GM23338 (cell line): ENCODE measurements at regions not wholly inside any gene's neighbourhood (a gene's known extent, or its start where the extent isn't known, plus 50 kb on each side); places are given as distances from the start of the nearest gene placed in this dataset.

Source experiments
- ATAC-seq: fragments of 200-7000 bp; cut with Tn5 transposase; 3 replicates; pipeline ENCODE4 v1.9.1; 2020
- DNase-seq: peaks from one replicate; pipeline ENCODE4 v3.0.0-alpha.2; 2015; ENCODE audit warnings: low spot score
- H2AFZ ChIP-seq: fragments of 200-600 bp; sonication (generic); 2 replicates; pipeline ENCODE4 v1.8.0; 2016; ENCODE audit warnings: antibody characterized with exemption, mild to moderate bottlenecking, moderate library complexity
- H3F3A ChIP-seq: fragments of 200-600 bp; sonication (generic); replicated peaks from 2 replicates; pipeline ENCODE4 v1.8.0; 2017; ENCODE audit warnings: antibody characterized with exemption, mixed run types, low read depth
- H3K27ac ChIP-seq: fragments of 200-600 bp; sonication (generic); 2 replicates; pipeline ENCODE4 v1.6.1; 2016; ENCODE audit warnings: low read depth
- H3K27me3 ChIP-seq: fragments of 200-600 bp; sonication (generic); 2 replicates; pipeline ENCODE4 v1.8.0; 2016; ENCODE audit warnings: mild to moderate bottlenecking, mixed run types, moderate library complexity; ENCODE audit not compliant: insufficient read depth
- H3K36me3 ChIP-seq: fragments of 200-600 bp; sonication (generic); 2 replicates; pipeline ENCODE4 v1.8.0; 2016; ENCODE audit warnings: mild to moderate bottlenecking; ENCODE audit not compliant: insufficient read depth
- H3K4me1 ChIP-seq: fragments of 200-600 bp; sonication (generic); 2 replicates; pipeline ENCODE4 v1.8.0; 2016; ENCODE audit warnings: mild to moderate bottlenecking, moderate library complexity; ENCODE audit not compliant: insufficient read depth
- H3K4me2 ChIP-seq: fragments of 200-600 bp; sonication (generic); 2 replicates; pipeline ENCODE4 v1.7.1; 2017; ENCODE audit warnings: mixed run types
- H3K4me3 ChIP-seq: fragments of 200-600 bp; sonication (generic); 2 replicates; pipeline ENCODE4 v1.6.1; 2016; ENCODE audit warnings: mixed run types
- H3K79me2 ChIP-seq: fragments of 200-600 bp; sonication (generic); replicated peaks from 2 replicates; pipeline ENCODE4 v1.8.0; 2017; ENCODE audit warnings: mild to moderate bottlenecking; ENCODE audit not compliant: insufficient read depth
- H3K9me2 ChIP-seq: fragments of 200-600 bp; sonication (generic); 2 replicates; pipeline ENCODE4 v1.8.0; 2017; ENCODE audit not compliant: insufficient read depth
- H4K20me1 ChIP-seq: fragments of 200-600 bp; sonication (generic); replicated peaks from 2 replicates; pipeline ENCODE4 v1.8.0; 2017; ENCODE audit warnings: mild to moderate bottlenecking; ENCODE audit not compliant: insufficient read depth
- H3K27ac Mint-ChIP-seq: 2 replicates; pipeline ENCODE4 v1.8.0; 2020; ENCODE audit warnings: inconsistent platforms, mild to moderate bottlenecking, moderate library complexity, mixed read lengths
- H3K27me3 Mint-ChIP-seq: 3 replicates; pipeline ENCODE4 v1.8.0; 2022; ENCODE audit warnings: low read depth, mild to moderate bottlenecking, moderate library complexity, mixed read lengths, inconsistent platforms; ENCODE audit not compliant: insufficient read depth, poor library complexity
- H3K36me3 Mint-ChIP-seq: 3 replicates; pipeline ENCODE4 v1.8.0; 2021; ENCODE audit warnings: low read depth, mild to moderate bottlenecking, inconsistent platforms, moderate library complexity, mixed read lengths
- H3K4me1 Mint-ChIP-seq: 3 replicates; pipeline ENCODE4 v1.8.0; 2020; ENCODE audit warnings: mild to moderate bottlenecking, inconsistent platforms, mixed read lengths
- H3K4me3 Mint-ChIP-seq: 3 replicates; pipeline ENCODE4 v1.8.0; 2021; ENCODE audit warnings: moderate library complexity, mild to moderate bottlenecking, inconsistent platforms, mixed read lengths
- H3K9me3 Mint-ChIP-seq: 3 replicates; pipeline ENCODE4 v1.8.0; 2020; ENCODE audit warnings: moderate library complexity, mild to moderate bottlenecking, inconsistent platforms, mixed read lengths
- CTCF ChIP-seq, 2 experiments: fragments of 200-600 bp in 1 of 2; sonication (generic) in 1 of 2; conservative IDR thresholded peaks; 2 replicates each; pipeline versions ENCODE4 v1.5.1 to v1.6.1; 2016 to 2017; ENCODE audit warnings: antibody characterized with exemption in 2 of 2, low read depth in 2 of 2, mild to moderate bottlenecking in 2 of 2, moderate library complexity in 1 of 2
- ETS1 ChIP-seq: IDR thresholded peaks from 2 replicates; pipeline ENCODE4 v1.6.1; 2016; ENCODE audit warnings: antibody characterized with exemption
- EZH2 ChIP-seq: fragments of 200-600 bp; sonication (generic); IDR thresholded peaks from one replicate; pipeline ENCODE4 v1.8.0; 2017; ENCODE audit warnings: antibody characterized with exemption, mild to moderate bottlenecking, low read depth; ENCODE audit not compliant: unreplicated experiment
- EZH2phosphoT487 ChIP-seq: fragments of 200-600 bp; sonication (generic); IDR thresholded peaks from one replicate; pipeline ENCODE4 v1.8.1; 2018; ENCODE audit warnings: antibody characterized with exemption; ENCODE audit not compliant: unreplicated experiment
- JUNB ChIP-seq: IDR thresholded peaks from one replicate; pipeline ENCODE4 v1.6.1; 2016; ENCODE audit warnings: antibody characterized with exemption; ENCODE audit not compliant: unreplicated experiment
- REST ChIP-seq: IDR thresholded peaks from one replicate; pipeline ENCODE4 v1.6.1; 2018; ENCODE audit warnings: antibody characterized with exemption; ENCODE audit not compliant: unreplicated experiment
- STAT1 ChIP-seq: IDR thresholded peaks from one replicate; pipeline ENCODE4 v1.6.1; 2016; ENCODE audit warnings: antibody characterized with exemption; ENCODE audit not compliant: unreplicated experiment
- ZNF114 ChIP-seq: fragments of 250-450 bp; sonication (Bioruptor Pico); IDR thresholded peaks from 2 replicates; pipeline ENCODE4 v1.5.0; 2020; ENCODE audit warnings: mild to moderate bottlenecking, moderate library complexity
- ZNF331 ChIP-seq: fragments of 250-450 bp; sonication (Bioruptor Pico); IDR thresholded peaks from 2 replicates; pipeline ENCODE4 v1.5.0; 2020; ENCODE audit warnings: low read depth, mild to moderate bottlenecking, moderate library complexity

GRCh38 chr15:93231994-93232393 is 143.0 kb upstream of the RGMA start:
- no peak overlapping the region for H3K4me2 ChIP-seq
- H3K27me3 ChIP-seq, result no peaks in the 10 kb centered on the region
- no peaks in the 10 kb centered on the region for H4K20me1 ChIP-seq
- no peaks in the 10 kb centered on the region for H3K9me2 ChIP-seq
- peaks cover 10% of the 10 kb centered on the region; the same call in 1 of the 3 replicates for H3K9me3 Mint-ChIP-seq
- peak overlapping the region; percentile 47; the same call in 1 of the 2 replicates for H2AFZ ChIP-seq
- ATAC-seq (no peak), DNase-seq (no peak)
- no peak overlapping the region for H3K4me3 Mint-ChIP-seq
- no peak for TF ChIP-seq ZNF331 (CRISPR knock-in tag)
- TF ChIP-seq EZH2phosphoT487, result no peak
- no peak for TF ChIP-seq STAT1
- TF ChIP-seq CTCF (conservative IDR thresholded peaks at IDR 0.05; ENCODE audit: low read depth in 2 of 2), result no peak
- no peak for TF ChIP-seq ZNF114 (CRISPR knock-in tag)
- no peak for TF ChIP-seq REST
- TF ChIP-seq EZH2, result no peak
- no peak for TF ChIP-seq ETS1
- no peak for TF ChIP-seq JUNB
- H3K4me1 Mint-ChIP-seq, result peaks cover 10% of the 10 kb centered on the region
- no peaks in the 10 kb centered on the region for H3K36me3 ChIP-seq
- no peaks in the 10 kb centered on the region for H3F3A ChIP-seq
- no peaks in the 10 kb centered on the region for H3K79me2 ChIP-seq
- H3K4me3 ChIP-seq, result no peak overlapping the region
- peaks cover 4% of the 10 kb centered on the region for H3K27me3 Mint-ChIP-seq
- H3K27ac ChIP-seq, result no peak overlapping the region
- H3K4me1 ChIP-seq, result peaks cover 13% of the 10 kb centered on the region
- H3K27ac Mint-ChIP-seq, result no peak overlapping the region
- no peaks in the 10 kb centered on the region for H3K36me3 Mint-ChIP-seq
